ENCODE measurements at regions not wholly inside any gene's neighbourhood (a gene's known extent, or its start where the extent isn't known, plus 50 kb on each side); places are given as distances from the start of the nearest gene placed in this dataset.

DNA sequence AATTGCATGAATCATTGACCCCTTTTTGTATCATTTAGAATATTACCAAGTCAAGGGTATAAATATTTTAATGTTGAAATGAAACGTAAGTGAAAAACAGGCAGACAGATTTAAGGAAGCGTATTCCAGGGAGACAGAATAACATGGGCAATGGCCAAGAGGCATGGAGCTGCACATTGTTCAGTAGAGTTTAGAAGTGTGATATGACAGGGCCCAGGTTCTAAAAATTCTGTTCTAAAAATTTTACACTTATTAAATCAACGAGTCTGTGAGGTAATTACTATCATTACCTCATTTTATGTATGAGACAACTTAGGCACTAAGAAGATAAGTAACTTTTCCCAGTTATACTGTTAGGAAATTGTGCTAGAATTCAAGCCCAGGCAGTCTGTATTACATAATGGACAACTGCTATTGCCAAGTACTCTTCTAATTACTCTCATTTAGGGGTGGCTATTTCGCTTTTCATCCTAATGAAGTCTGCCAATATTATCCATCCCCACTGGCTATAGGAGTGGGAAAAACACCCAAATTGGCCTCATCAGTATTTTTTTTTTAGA is 103.2 kb upstream of the NAV3 start:
- TF ChIP-seq, protein P1, sequence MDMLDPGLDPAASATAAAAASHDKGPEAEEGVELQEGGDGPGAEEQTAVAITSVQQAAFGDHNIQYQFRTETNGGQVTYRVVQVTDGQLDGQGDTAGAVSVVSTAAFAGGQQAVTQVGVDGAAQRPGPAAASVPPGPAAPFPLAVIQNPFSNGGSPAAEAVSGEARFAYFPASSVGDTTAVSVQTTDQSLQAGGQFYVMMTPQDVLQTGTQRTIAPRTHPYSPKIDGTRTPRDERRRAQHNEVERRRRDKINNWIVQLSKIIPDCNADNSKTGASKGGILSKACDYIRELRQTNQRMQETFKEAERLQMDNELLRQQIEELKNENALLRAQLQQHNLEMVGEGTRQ (IDR thresholded peaks at IDR 0.05; ENCODE audit: low read depth, low read length): no peak
- TF ChIP-seq RFX5 (IDR thresholded peaks at IDR 0.05; ENCODE audit: low read depth, low read length) (no peak), SMC3 (IDR thresholded peaks at IDR 0.05; ENCODE audit: low read depth, low read length) (no peak), POLR2A (IDR thresholded peaks at IDR 0.05; ENCODE audit: low read depth, low read length) (no peak), CEBPB (IDR thresholded peaks at IDR 0.05; ENCODE audit: low read depth, low read length) (no peak), RCOR1 (IDR thresholded peaks at IDR 0.05; ENCODE audit: insufficient replicate concordance, low read length) (no peak), RAD21 (IDR thresholded peaks at IDR 0.05; ENCODE audit: low read length) (no peak), MXI1 (IDR thresholded peaks at IDR 0.05; ENCODE audit: borderline replicate concordance, low read depth, low read length) (no peak), BHLHE40 (IDR thresholded peaks at IDR 0.05; ENCODE audit: low read depth, low read length) (no peak), MAFK (IDR thresholded peaks at IDR 0.05; ENCODE audit: low read depth, low read length) (no peak), CHD1 (IDR thresholded peaks at IDR 0.05; ENCODE audit: low read depth, low read length) (no peak), MAZ (IDR thresholded peaks at IDR 0.05; ENCODE audit: borderline replicate concordance, low read depth, low read length) (no peak)
- TF ChIP-seq, protein P2, sequence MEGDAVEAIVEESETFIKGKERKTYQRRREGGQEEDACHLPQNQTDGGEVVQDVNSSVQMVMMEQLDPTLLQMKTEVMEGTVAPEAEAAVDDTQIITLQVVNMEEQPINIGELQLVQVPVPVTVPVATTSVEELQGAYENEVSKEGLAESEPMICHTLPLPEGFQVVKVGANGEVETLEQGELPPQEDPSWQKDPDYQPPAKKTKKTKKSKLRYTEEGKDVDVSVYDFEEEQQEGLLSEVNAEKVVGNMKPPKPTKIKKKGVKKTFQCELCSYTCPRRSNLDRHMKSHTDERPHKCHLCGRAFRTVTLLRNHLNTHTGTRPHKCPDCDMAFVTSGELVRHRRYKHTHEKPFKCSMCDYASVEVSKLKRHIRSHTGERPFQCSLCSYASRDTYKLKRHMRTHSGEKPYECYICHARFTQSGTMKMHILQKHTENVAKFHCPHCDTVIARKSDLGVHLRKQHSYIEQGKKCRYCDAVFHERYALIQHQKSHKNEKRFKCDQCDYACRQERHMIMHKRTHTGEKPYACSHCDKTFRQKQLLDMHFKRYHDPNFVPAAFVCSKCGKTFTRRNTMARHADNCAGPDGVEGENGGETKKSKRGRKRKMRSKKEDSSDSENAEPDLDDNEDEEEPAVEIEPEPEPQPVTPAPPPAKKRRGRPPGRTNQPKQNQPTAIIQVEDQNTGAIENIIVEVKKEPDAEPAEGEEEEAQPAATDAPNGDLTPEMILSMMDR (conservative IDR thresholded peaks at IDR 0.05; ENCODE audit: low read depth, low read length): no peak
- TF ChIP-seq, protein P3, sequence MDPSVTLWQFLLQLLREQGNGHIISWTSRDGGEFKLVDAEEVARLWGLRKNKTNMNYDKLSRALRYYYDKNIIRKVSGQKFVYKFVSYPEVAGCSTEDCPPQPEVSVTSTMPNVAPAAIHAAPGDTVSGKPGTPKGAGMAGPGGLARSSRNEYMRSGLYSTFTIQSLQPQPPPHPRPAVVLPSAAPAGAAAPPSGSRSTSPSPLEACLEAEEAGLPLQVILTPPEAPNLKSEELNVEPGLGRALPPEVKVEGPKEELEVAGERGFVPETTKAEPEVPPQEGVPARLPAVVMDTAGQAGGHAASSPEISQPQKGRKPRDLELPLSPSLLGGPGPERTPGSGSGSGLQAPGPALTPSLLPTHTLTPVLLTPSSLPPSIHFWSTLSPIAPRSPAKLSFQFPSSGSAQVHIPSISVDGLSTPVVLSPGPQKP (IDR thresholded peaks at IDR 0.05; ENCODE audit: borderline replicate concordance, low read depth, low read length): no peak

All from IMR-90 (cell line).